ENCODE measurements at regions not wholly inside any gene's neighbourhood (a gene's known extent, or its start where the extent isn't known, plus 50 kb on each side); places are given as distances from the start of the nearest gene placed in this dataset.

GRCh38 chr3:194983121-194983520 is 287.8 kb downstream of the XXYLT1 start:
- TF ChIP-seq REST (IDR thresholded peaks at IDR 0.05; ENCODE audit: low read depth) (no peak), EP300 (IDR thresholded peaks at IDR 0.05; ENCODE audit: borderline replicate concordance) (no peak), YY1 (IDR thresholded peaks at IDR 0.05; ENCODE audit: low read depth) (no peak), TCF12 (IDR thresholded peaks at IDR 0.05; ENCODE audit: low read depth) (no peak), CREB1 (IDR thresholded peaks at IDR 0.05; ENCODE audit: low read depth) (no peak), USF1 (IDR thresholded peaks at IDR 0.05) (no peak), MAX (IDR thresholded peaks at IDR 0.05) (no peak), RAD21 (IDR thresholded peaks at IDR 0.05; ENCODE audit: low read depth) (no peak), TEAD4 (IDR thresholded peaks at IDR 0.05) (no peak), FOXM1 (IDR thresholded peaks at IDR 0.05; ENCODE audit: borderline replicate concordance, low read depth) (no peak), CEBPB (IDR thresholded peaks at IDR 0.05) (no peak)
